CD14-positive monocyte (primary cell): ENCODE measurements at regions not wholly inside any gene's neighbourhood (a gene's known extent, or its start where the extent isn't known, plus 50 kb on each side); places are given as distances from the start of the nearest gene placed in this dataset.

Experiments
- DNase-seq, 3 donors: peaks; one replicate each; pipeline ENCODE4 v3.0.0-alpha.2; 2011 to 2022
- H2AFZ ChIP-seq: 2 replicates; pipeline ENCODE4 v1.6.0; 2012; ENCODE audit warnings: mild to moderate bottlenecking, low read depth, low read length, inconsistent platforms; ENCODE audit not compliant: insufficient read depth, poor library complexity, severe bottlenecking
- H3K27ac ChIP-seq, 2 donors: 1 replicate in 1 of 2; 2 replicates in 1 of 2; pipeline ENCODE4 v1.5.1; 2012 to 2013; ENCODE audit warnings: low read length in 2 of 2, control low read depth in 1 of 2, inconsistent platforms in 1 of 2, low read depth in 1 of 2, mild to moderate bottlenecking in 1 of 2
- H3K27me3 ChIP-seq, 2 donors: one replicate each; pipeline versions ENCODE4 v1.6.0 to v1.6.1; 2011 to 2013; ENCODE audit warnings: low read length in 2 of 2; ENCODE audit not compliant: control insufficient read depth in 2 of 2, insufficient read depth in 2 of 2
- H3K36me3 ChIP-seq, 2 donors: replicated peaks in 1 of 2; 1 replicate in 1 of 2; 2 replicates in 1 of 2; pipeline versions ENCODE4 v1.5.1 to v1.6.1; 2012 to 2013; ENCODE audit warnings: low read length in 2 of 2, control low read depth in 1 of 2, inconsistent platforms in 1 of 2, mild to moderate bottlenecking in 1 of 2; ENCODE audit not compliant: insufficient read depth in 2 of 2, control insufficient read depth in 1 of 2
- H3K4me1 ChIP-seq, 2 donors: 1 replicate in 1 of 2; 2 replicates in 1 of 2; pipeline versions ENCODE4 v1.5.1 to v1.6.1; 2012 to 2013; ENCODE audit warnings: low read length in 2 of 2, control low read depth in 1 of 2, inconsistent platforms in 1 of 2, mild to moderate bottlenecking in 1 of 2, moderate library complexity in 1 of 2; ENCODE audit not compliant: insufficient read depth in 2 of 2, control insufficient read depth in 1 of 2
- H3K4me2 ChIP-seq: replicated peaks from 2 replicates; pipeline ENCODE3; 2012; ENCODE audit warnings: low read length, moderate library complexity, mild to moderate bottlenecking; ENCODE audit not compliant: poor library complexity, severe bottlenecking; ENCODE audit errors: extremely low read depth
- H3K4me3 ChIP-seq, 3 experiments: fragments of 200-600 bp in 1 of 3; sonication (generic) in 1 of 3; replicated peaks in 1 of 3; 1 replicate in 2 of 3; 2 replicates in 1 of 3; pipeline ENCODE4 v1.5.1; 2011 to 2013; ENCODE audit warnings: low read length in 3 of 3, mild to moderate bottlenecking in 3 of 3, control low read depth in 2 of 3, low read depth in 2 of 3, inconsistent platforms in 1 of 3, moderate library complexity in 1 of 3
- H3K79me2 ChIP-seq: 2 replicates; pipeline ENCODE4 v1.6.0; 2012; ENCODE audit warnings: mild to moderate bottlenecking, control low read depth, inconsistent platforms, low read length, moderate library complexity; ENCODE audit not compliant: insufficient read depth
- H3K9ac ChIP-seq: 2 replicates; pipeline ENCODE4 v1.6.0; 2017; ENCODE audit warnings: low read length, mild to moderate bottlenecking; ENCODE audit not compliant: insufficient read depth, poor library complexity, severe bottlenecking
- H3K9me3 ChIP-seq, 2 donors: replicated peaks in 1 of 2; 1 replicate in 1 of 2; 2 replicates in 1 of 2; pipeline versions ENCODE4 v1.5.1 to v1.6.1; 2012 to 2013; ENCODE audit warnings: low read length in 2 of 2, control low read depth in 1 of 2; ENCODE audit not compliant: control insufficient read depth in 1 of 2, insufficient read depth in 1 of 2
- H4K20me1 ChIP-seq: 2 replicates; pipeline ENCODE4 v1.6.0; 2012; ENCODE audit warnings: mild to moderate bottlenecking, low read length, control low read depth, moderate library complexity; ENCODE audit not compliant: insufficient read depth
- H3K27ac Mint-ChIP-seq, 7 donors: one replicate each; pipeline ENCODE4 v1.8.0; 2020; ENCODE audit warnings: mild to moderate bottlenecking in 7 of 7, mixed read lengths in 7 of 7, moderate library complexity in 6 of 7, inconsistent platforms in 2 of 7
- H3K27me3 Mint-ChIP-seq, 3 donors: one replicate each; pipeline ENCODE4 v1.8.0; 2021 to 2022; ENCODE audit warnings: low read depth in 3 of 3, mild to moderate bottlenecking in 3 of 3, mixed read lengths in 3 of 3, moderate library complexity in 3 of 3, inconsistent platforms in 1 of 3
- H3K36me3 Mint-ChIP-seq, 2 donors: one replicate each; pipeline ENCODE4 v1.8.0; 2020; ENCODE audit warnings: mixed read lengths in 2 of 2, inconsistent platforms in 1 of 2, mild to moderate bottlenecking in 1 of 2
- H3K4me1 Mint-ChIP-seq: one replicate; pipeline ENCODE4 v1.8.0; 2020; ENCODE audit warnings: mild to moderate bottlenecking, mixed read lengths
- H3K4me3 Mint-ChIP-seq, 2 donors: one replicate each; pipeline ENCODE4 v1.8.0; 2020; ENCODE audit warnings: mild to moderate bottlenecking in 2 of 2, mixed read lengths in 2 of 2, moderate library complexity in 1 of 2
- H3K9me3 Mint-ChIP-seq, 7 donors: one replicate each; pipeline ENCODE4 v1.8.0; 2020 to 2022; ENCODE audit warnings: mixed read lengths in 7 of 7, mild to moderate bottlenecking in 6 of 7, moderate library complexity in 6 of 7, inconsistent platforms in 2 of 7
- CTCF ChIP-seq: fragments of 200-600 bp; IDR thresholded peaks from one replicate; pipeline ENCODE4 v1.8.0; 2022; ENCODE audit warnings: antibody characterized with exemption, mild to moderate bottlenecking
- WGBS: methylation state at CpG from one replicate; pipeline ENCODE4 v1.1.5; 2013; ENCODE audit warnings: missing lambda C conversion rate; ENCODE audit not compliant: insufficient coverage; 5-methylcytosine and 5-hydroxymethylcytosine counted together
- intact Hi-C, 2 donors: fragments of 100-400 bp; cut with micrococcal nuclease; formaldehyde crosslinking; loops; one replicate each; pipeline versions ENCODE4 v1.15.0 to v1.15.1; 2023

GRCh38 chr2:235358981-235359471 lies 134.8 kb upstream of the AGAP1 start:
- H3K36me3 Mint-ChIP-seq = no peaks in the 10 kb centered on the region
- peaks cover 0 to 2% (median 0%) of the 10 kb centered on the region in 7 donors for H3K9me3 Mint-ChIP-seq
- intact Hi-C loops = no loop called here
- DNase-seq = no peak
- no peaks in the 10 kb centered on the region for H3K9me3 ChIP-seq
- H3K27ac Mint-ChIP-seq = no peak overlapping the region
- H4K20me1 ChIP-seq = no peaks in the 10 kb centered on the region
- 85% methylated on average over 7 of the region's 9 CpGs for WGBS
- H3K4me3 Mint-ChIP-seq = no peak overlapping the region
- H3K9ac ChIP-seq = no peak overlapping the region
- no peak overlapping the region for H3K4me2 ChIP-seq
- H3K36me3 ChIP-seq = no peaks in the 10 kb centered on the region
- no peak overlapping the region for H3K27ac ChIP-seq
- H3K4me1 Mint-ChIP-seq = no peaks in the 10 kb centered on the region
- no peak for TF ChIP-seq CTCF
- no peaks in the 10 kb centered on the region for H3K4me1 ChIP-seq
- no peak overlapping the region for H3K4me3 ChIP-seq
- H2AFZ ChIP-seq = no peak overlapping the region
- H3K79me2 ChIP-seq = no peaks in the 10 kb centered on the region
- H3K27me3 ChIP-seq = no peaks in the 10 kb centered on the region
- H3K27me3 Mint-ChIP-seq = peaks cover 4 to 7% (median 4%) of the 10 kb centered on the region in 3 donors

- H4K20me1 ChIP-seq = no peaks in the 10 kb centered on the region
- no peak overlapping the region for H3K27ac Mint-ChIP-seq
Observed at GRCh38 chr2:235360446-235360845, 133.4 kb upstream of the AGAP1 start.

More at GRCh38 chr2:235360446-235360845, 133.4 kb upstream of the AGAP1 start:
- peaks cover 0 to 2% (median 0%) of the 10 kb centered on the region in 7 donors for H3K9me3 Mint-ChIP-seq
- no peaks in the 10 kb centered on the region for H3K79me2 ChIP-seq
- DNase-seq = no peak
- no peaks in the 10 kb centered on the region for H3K36me3 Mint-ChIP-seq
- no peak overlapping the region for H3K4me3 Mint-ChIP-seq
- intact Hi-C loops = no loop called here
- no peaks in the 10 kb centered on the region for H3K36me3 ChIP-seq
- no peaks in the 10 kb centered on the region for H3K4me1 Mint-ChIP-seq
- H3K27me3 ChIP-seq = no peaks in the 10 kb centered on the region
- H3K4me1 ChIP-seq = no peaks in the 10 kb centered on the region
- no peak overlapping the region for H3K9ac ChIP-seq
- H3K9me3 ChIP-seq = no peaks in the 10 kb centered on the region
- 94% methylated on average over 2 of the region's 4 CpGs for WGBS
- TF ChIP-seq CTCF = no peak
- no peak overlapping the region for H3K4me2 ChIP-seq
- peaks cover 4 to 7% (median 4%) of the 10 kb centered on the region in 3 donors for H3K27me3 Mint-ChIP-seq
- H2AFZ ChIP-seq = no peak overlapping the region
- H3K4me3 ChIP-seq = no peak overlapping the region
- H3K27ac ChIP-seq = no peak overlapping the region
